ENCODE measurements at regions not wholly inside any gene's neighbourhood (a gene's known extent, or its start where the extent isn't known, plus 50 kb on each side); places are given as distances from the start of the nearest gene placed in this dataset.

DNA sequence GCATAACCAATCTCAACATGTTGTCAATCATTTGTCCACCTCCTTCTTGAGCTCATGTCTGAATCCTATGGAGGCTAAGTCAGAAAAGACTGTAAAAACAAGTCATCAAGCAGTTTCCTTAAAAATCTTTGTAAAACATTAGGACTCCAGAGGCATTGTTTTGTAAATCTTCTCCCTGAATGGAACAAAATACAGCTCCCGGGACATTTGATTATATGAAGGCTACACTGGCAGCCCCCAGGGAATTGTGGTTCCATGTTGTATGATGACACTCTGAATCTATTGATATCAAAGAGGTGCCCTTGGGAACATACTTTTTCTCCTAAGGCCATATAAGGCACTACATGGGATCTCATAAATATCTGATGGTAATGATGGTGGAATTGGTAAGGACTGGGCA, 83.2 kb upstream of the NUDT12 start:
- Mint-ChIP-seq H3K9me3 (ENCODE audit: unreplicated experiment) (no peaks in the 10 kb centered on the region), H3K36me3 (ENCODE audit: insufficient read depth, unreplicated experiment) (no peaks in the 10 kb centered on the region), H3K4me3 (ENCODE audit: unreplicated experiment) (no peak overlapping the region), H3K4me1 (ENCODE audit: insufficient read depth, unreplicated experiment) (no peaks in the 10 kb centered on the region), H3K27ac (ENCODE audit: low read depth, unreplicated experiment) (no peak overlapping the region), H3K27me3 (ENCODE audit: insufficient read depth, unreplicated experiment) (peaks cover 8% of the 10 kb centered on the region)
- no TSS peak for BruUV-seq (replicated peaks)
- ChIA-PET POLR2A (no interaction called here), CTCF (no interaction called here)
- TF ChIP-seq CTCF (IDR thresholded peaks at IDR 0.05; ENCODE audit: unreplicated experiment): no peak
- intact Hi-C loops (cut with micrococcal nuclease): no loop called here
- DNase-seq (ENCODE audit: unreplicated experiment): no peak

- POLR2A ChIA-PET: no interaction called here
- H3K36me3 Mint-ChIP-seq (ENCODE audit: insufficient read depth, unreplicated experiment): no peaks in the 10 kb centered on the region
- CTCF ChIA-PET: interaction anchor here (1.0 kb wide), 1 partner anchor 10 kb away, joined by 6 read pairs; no protein-coding TSS in a partner anchor
Observed at GRCh38 chr5:103638979-103639378, 76.4 kb upstream of the NUDT12 start.

GRCh38 chr5:103624675-103625074, 62.1 kb upstream of the NUDT12 start:
- H3K36me3 Mint-ChIP-seq (ENCODE audit: insufficient read depth, unreplicated experiment): no peaks in the 10 kb centered on the region
- no TSS peak for BruUV-seq (replicated peaks)
- H3K4me3 Mint-ChIP-seq (ENCODE audit: unreplicated experiment): peak overlapping the region; percentile 16
- H3K4me1 Mint-ChIP-seq (ENCODE audit: insufficient read depth, unreplicated experiment): peaks cover 18% of the 10 kb centered on the region
- POLR2A ChIA-PET: no interaction called here
- H3K9me3 Mint-ChIP-seq (ENCODE audit: unreplicated experiment): no peaks in the 10 kb centered on the region
- no peak for TF ChIP-seq CTCF (IDR thresholded peaks at IDR 0.05; ENCODE audit: unreplicated experiment)
- peak overlapping the region; percentile 83 for H3K27ac Mint-ChIP-seq (ENCODE audit: low read depth, unreplicated experiment)
- intact Hi-C loops (cut with micrococcal nuclease): loop anchor here (10.0 kb wide), 1 partner anchor 120 kb away; no protein-coding TSS in a partner anchor
- peak; percentile 80 for DNase-seq (ENCODE audit: unreplicated experiment)
- CTCF ChIA-PET: no interaction called here
- H3K27me3 Mint-ChIP-seq (ENCODE audit: insufficient read depth, unreplicated experiment): no peaks in the 10 kb centered on the region

More at GRCh38 chr5:103638979-103639378, 76.4 kb upstream of the NUDT12 start:
- H3K4me3 Mint-ChIP-seq (ENCODE audit: unreplicated experiment): no peak overlapping the region
- DNase-seq (ENCODE audit: unreplicated experiment): no peak
- intact Hi-C loops (cut with micrococcal nuclease): no loop called here
- H3K27me3 Mint-ChIP-seq (ENCODE audit: insufficient read depth, unreplicated experiment): no peaks in the 10 kb centered on the region
- no peaks in the 10 kb centered on the region for H3K9me3 Mint-ChIP-seq (ENCODE audit: unreplicated experiment)
- BruUV-seq (replicated peaks): no TSS peak
- TF ChIP-seq CTCF (IDR thresholded peaks at IDR 0.05; ENCODE audit: unreplicated experiment): no peak
- H3K4me1 Mint-ChIP-seq (ENCODE audit: insufficient read depth, unreplicated experiment): no peaks in the 10 kb centered on the region
- no peak overlapping the region for H3K27ac Mint-ChIP-seq (ENCODE audit: low read depth, unreplicated experiment)

- Mint-ChIP-seq H3K27ac (ENCODE audit: low read depth, unreplicated experiment) (peak overlapping the region; percentile 83), H3K36me3 (ENCODE audit: insufficient read depth, unreplicated experiment) (no peaks in the 10 kb centered on the region), H3K4me3 (ENCODE audit: unreplicated experiment) (peak overlapping the region; percentile 16), H3K9me3 (ENCODE audit: unreplicated experiment) (no peaks in the 10 kb centered on the region), H3K27me3 (ENCODE audit: insufficient read depth, unreplicated experiment) (no peaks in the 10 kb centered on the region), H3K4me1 (ENCODE audit: insufficient read depth, unreplicated experiment) (peaks cover 18% of the 10 kb centered on the region)
- TF ChIP-seq CTCF (IDR thresholded peaks at IDR 0.05; ENCODE audit: unreplicated experiment): no peak
- CTCF ChIA-PET: no interaction called here
- no TSS peak for BruUV-seq (replicated peaks)
- POLR2A ChIA-PET: no interaction called here
- intact Hi-C loops (cut with micrococcal nuclease): loop anchor here (10.0 kb wide), 1 partner anchor 121 kb away; no protein-coding TSS in a partner anchor
- peak; percentile 90 for DNase-seq (ENCODE audit: unreplicated experiment)
Observed at GRCh38 chr5:103624035-103624480, 61.5 kb upstream of the NUDT12 start.

All from MCF 10A (cell line).